ENCODE measurements at regions not wholly inside any gene's neighbourhood (a gene's known extent, or its start where the extent isn't known, plus 50 kb on each side); places are given as distances from the start of the nearest gene placed in this dataset.

DNA sequence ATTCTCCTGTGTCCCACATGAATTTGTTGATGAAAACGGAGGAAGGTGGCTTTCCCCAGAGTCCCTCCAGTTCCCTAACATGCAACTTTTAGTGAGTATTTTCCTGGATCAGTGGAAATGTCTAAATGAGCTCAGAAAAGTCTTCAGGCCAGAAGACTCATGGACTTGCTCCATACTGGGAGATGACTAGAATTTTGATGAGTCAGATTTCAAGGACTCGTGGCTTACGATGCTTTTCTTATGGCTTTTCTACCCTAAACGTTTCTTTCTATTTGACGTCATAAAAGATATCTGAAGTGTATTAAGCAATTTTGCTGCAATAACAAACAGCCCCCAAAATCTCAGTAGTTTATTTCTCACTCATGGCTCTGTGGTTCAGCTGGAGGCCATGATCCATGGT lies 397.6 kb downstream of the FBXO15 start:
- TF ChIP-seq, protein P1, sequence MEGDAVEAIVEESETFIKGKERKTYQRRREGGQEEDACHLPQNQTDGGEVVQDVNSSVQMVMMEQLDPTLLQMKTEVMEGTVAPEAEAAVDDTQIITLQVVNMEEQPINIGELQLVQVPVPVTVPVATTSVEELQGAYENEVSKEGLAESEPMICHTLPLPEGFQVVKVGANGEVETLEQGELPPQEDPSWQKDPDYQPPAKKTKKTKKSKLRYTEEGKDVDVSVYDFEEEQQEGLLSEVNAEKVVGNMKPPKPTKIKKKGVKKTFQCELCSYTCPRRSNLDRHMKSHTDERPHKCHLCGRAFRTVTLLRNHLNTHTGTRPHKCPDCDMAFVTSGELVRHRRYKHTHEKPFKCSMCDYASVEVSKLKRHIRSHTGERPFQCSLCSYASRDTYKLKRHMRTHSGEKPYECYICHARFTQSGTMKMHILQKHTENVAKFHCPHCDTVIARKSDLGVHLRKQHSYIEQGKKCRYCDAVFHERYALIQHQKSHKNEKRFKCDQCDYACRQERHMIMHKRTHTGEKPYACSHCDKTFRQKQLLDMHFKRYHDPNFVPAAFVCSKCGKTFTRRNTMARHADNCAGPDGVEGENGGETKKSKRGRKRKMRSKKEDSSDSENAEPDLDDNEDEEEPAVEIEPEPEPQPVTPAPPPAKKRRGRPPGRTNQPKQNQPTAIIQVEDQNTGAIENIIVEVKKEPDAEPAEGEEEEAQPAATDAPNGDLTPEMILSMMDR (IDR thresholded peaks at IDR 0.05) = no peak
- TF ChIP-seq ZFX (IDR thresholded peaks at IDR 0.05; ENCODE audit: borderline replicate concordance) = no peak

Data from 22Rv1 (cell line).